Pancreas (tissue), 10 donors: ENCODE measurements at regions not wholly inside any gene's neighbourhood (a gene's known extent, or its start where the extent isn't known, plus 50 kb on each side); places are given as distances from the start of the nearest gene placed in this dataset.

Experiments used
- ATAC-seq, 4 donors: fragments of 200-7000 bp; cut with Tn5 transposase; one replicate each; pipeline versions ENCODE4 v1.8.0 to v1.9.1; 2020; ENCODE audit warnings: mild to moderate bottlenecking in 4 of 4, moderate library complexity in 4 of 4
- DNase-seq, 6 donors: peaks; one replicate each; pipeline ENCODE4 v3.0.0-alpha.2; 2020
- FAIRE-seq: peaks from 2 replicates; lab custom pipeline; 2012; peaks lifted over from hg19 to GRCh38; lab: Jason Lieb, UNC
- H3K27ac ChIP-seq, 4 donors: fragments of 200-600 bp; sonication (generic); 1 replicate in 3 of 4; 2 replicates in 1 of 4; pipeline versions ENCODE4 v1.5.0 to v1.8.0; 2020
- H3K27me3 ChIP-seq, 4 donors: fragments of 200-600 bp; one replicate each; pipeline ENCODE4 v1.8.0; 2021
- H3K36me3 ChIP-seq, 3 donors: fragments of 200-600 bp; sonication (generic) in 1 of 3; one replicate each; pipeline versions ENCODE4 v1.5.0 to v1.8.0; 2020 to 2021
- H3K4me1 ChIP-seq, 3 donors: fragments of 200-600 bp; one replicate each; pipeline ENCODE4 v1.8.0; 2021
- H3K4me3 ChIP-seq, 4 donors: fragments of 200-600 bp; sonication (generic) in 2 of 4; one replicate each; pipeline versions ENCODE4 v1.5.0 to v1.8.0; 2020 to 2021
- H3K9me3 ChIP-seq, 4 donors: fragments of 200-600 bp; one replicate each; pipeline ENCODE4 v1.8.0; 2021
- CTCF ChIP-seq, 4 donors: fragments of 200-600 bp; sonication (generic) in 3 of 4; IDR thresholded peaks; one replicate each; pipeline versions ENCODE4 v1.5.0 to v1.8.0; 2021; ENCODE audit warnings: antibody characterized with exemption in 4 of 4
- whole genome bisulfite sequencing, 2 donors: extraction: QIAGEN DNeasy Blood & Tissue Kit; methylation state at CpG; one replicate each; pipeline ENCODE4 v1.1.7; 2013; 5-methylcytosine and 5-hydroxymethylcytosine counted together
- intact Hi-C, 3 donors: fragments of 100-400 bp; cut with DNase I; formaldehyde crosslinking; loops; one replicate each; pipeline versions ENCODE4 v1.11.1 to v1.14.2; 2022
- donor health status: healthy with polysubstance abuse.
- donor health status: DM: no; HTN: no; CAD: no; lungs with moderate emphysema.
- donor health status: DM: no; HTN: no; CAD: no.
- donor health status: control.
- donor health status: control.
- donor health status: Bipolar disorder and iron deficiency.
- donor health status: DM: yes; HTN: yes; CAD: no.
- donor health status: DM: no; HTN: no; CAD: no.
- donor health status: DM: no; HTN: no; CAD: no.
- donor health status: DM: yes; HTN: yes; CAD: no.

GRCh38 chr4:33883111-33883510, 2361.2 kb downstream of the ARAP2 start:
- Histone ChIP-seq H3K4me1 (no peaks in the 10 kb centered on the region), H3K27me3 (no peaks in the 10 kb centered on the region), H3K27ac (no peak overlapping the region), H3K9me3 (no peaks in the 10 kb centered on the region), H3K36me3 (no peaks in the 10 kb centered on the region), H3K4me3 (no peak overlapping the region)
- DNase-seq (no peak), FAIRE-seq (no peak), ATAC-seq (no peak)
- intact Hi-C loops: no loop called here
- TF ChIP-seq CTCF (IDR thresholded peaks at IDR 0.05): no peak

GRCh38 chr4:33886356-33886755, 2358.0 kb downstream of the ARAP2 start:
- no peak overlapping the region for H3K4me3 ChIP-seq
- H3K36me3 ChIP-seq: no peaks in the 10 kb centered on the region
- 71 to 84% methylated on average over 8 of the region's 8 CpGs for WGBS, 2 donors
- no peaks in the 10 kb centered on the region for H3K4me1 ChIP-seq
- no peaks in the 10 kb centered on the region for H3K27me3 ChIP-seq
- H3K9me3 ChIP-seq: no peaks in the 10 kb centered on the region
- TF ChIP-seq CTCF (IDR thresholded peaks at IDR 0.05): no peak
- ATAC-seq (no peak), FAIRE-seq (no peak), DNase-seq (no peak)
- intact Hi-C loops: no loop called here
- no peak overlapping the region for H3K27ac ChIP-seq

GRCh38 chr4:33890841-33891240, 2353.5 kb downstream of the ARAP2 start:
- no peak for TF ChIP-seq CTCF (IDR thresholded peaks at IDR 0.05)
- DNase-seq: no peak
- H3K27me3 ChIP-seq: no peaks in the 10 kb centered on the region
- H3K4me3 ChIP-seq: no peak overlapping the region
- no peak for ATAC-seq
- 46 to 63% methylated on average over 3 of the region's 3 CpGs for WGBS, 2 donors
- H3K36me3 ChIP-seq: no peaks in the 10 kb centered on the region
- intact Hi-C loops: no loop called here
- no peaks in the 10 kb centered on the region for H3K4me1 ChIP-seq
- no peaks in the 10 kb centered on the region for H3K9me3 ChIP-seq
- no peak overlapping the region for H3K27ac ChIP-seq
- no peak for FAIRE-seq

GRCh38 chr4:33911959-33912358, 2332.4 kb downstream of the ARAP2 start:
- WGBS, 2 donors: 25 to 27% methylated on average over 1 of the region's 1 CpG
- FAIRE-seq (no peak), ATAC-seq (no peak)

GRCh38 chr4:33914386-33914785, 2329.9 kb downstream of the ARAP2 start:
- 47 to 52% methylated on average over 2 of the region's 2 CpGs for WGBS, 2 donors
- Histone ChIP-seq H3K4me1 (no peaks in the 10 kb centered on the region), H3K36me3 (no peaks in the 10 kb centered on the region), H3K27me3 (no peaks in the 10 kb centered on the region), H3K27ac (no peak overlapping the region), H3K9me3 (no peaks in the 10 kb centered on the region), H3K4me3 (no peak overlapping the region)
- no peak for ATAC-seq
- FAIRE-seq: no peak
- no peak for DNase-seq
- no peak for TF ChIP-seq CTCF (IDR thresholded peaks at IDR 0.05)
- intact Hi-C loops: no loop called here

More at GRCh38 chr4:33911959-33912358, 2332.4 kb downstream of the ARAP2 start:
- DNase-seq: no peak
- no peaks in the 10 kb centered on the region for H3K36me3 ChIP-seq
- no peaks in the 10 kb centered on the region for H3K4me1 ChIP-seq
- no peak for TF ChIP-seq CTCF (IDR thresholded peaks at IDR 0.05)
- H3K4me3 ChIP-seq: no peak overlapping the region
- intact Hi-C loops: no loop called here
- no peaks in the 10 kb centered on the region for H3K9me3 ChIP-seq
- no peaks in the 10 kb centered on the region for H3K27me3 ChIP-seq
- H3K27ac ChIP-seq: no peak overlapping the region
